ENCODE measurements at regions not wholly inside any gene's neighbourhood (a gene's known extent, or its start where the extent isn't known, plus 50 kb on each side); places are given as distances from the start of the nearest gene placed in this dataset.

- no peaks in the 10 kb centered on the region for H3K9me3 Mint-ChIP-seq (ENCODE audit: unreplicated experiment)
- no peak overlapping the region for H3K4me3 Mint-ChIP-seq (ENCODE audit: unreplicated experiment)
- H3K27me3 Mint-ChIP-seq (ENCODE audit: unreplicated experiment): peaks cover 3% of the 10 kb centered on the region
- H3K4me1 Mint-ChIP-seq (ENCODE audit: unreplicated experiment): no peaks in the 10 kb centered on the region
- TF ChIP-seq CTCF (IDR thresholded peaks at IDR 0.05): no peak
- H3K36me3 Mint-ChIP-seq (ENCODE audit: unreplicated experiment): no peaks in the 10 kb centered on the region
- DNase-seq (ENCODE audit: extremely low spot score, unreplicated experiment): no peak
- no peak overlapping the region for H3K27ac Mint-ChIP-seq (ENCODE audit: unreplicated experiment)
Observed at GRCh38 chr16:62149631-62150030, 113.4 kb upstream of the CDH8 start.

- TF ChIP-seq CTCF (IDR thresholded peaks at IDR 0.05): no peak
- Mint-ChIP-seq H3K27ac (ENCODE audit: unreplicated experiment) (no peak overlapping the region), H3K4me3 (ENCODE audit: unreplicated experiment) (no peak overlapping the region), H3K27me3 (ENCODE audit: unreplicated experiment) (no peaks in the 10 kb centered on the region), H3K9me3 (ENCODE audit: unreplicated experiment) (peaks cover 10% of the 10 kb centered on the region), H3K4me1 (ENCODE audit: unreplicated experiment) (no peaks in the 10 kb centered on the region), H3K36me3 (ENCODE audit: unreplicated experiment) (no peaks in the 10 kb centered on the region)
- no peak for DNase-seq (ENCODE audit: extremely low spot score, unreplicated experiment)
Observed at GRCh38 chr16:62137996-62138395, 101.8 kb upstream of the CDH8 start.

GRCh38 chr16:62135911-62136310 lies 99.7 kb upstream of the CDH8 start:
- peaks cover 14% of the 10 kb centered on the region for H3K9me3 Mint-ChIP-seq (ENCODE audit: unreplicated experiment)
- no peak for DNase-seq (ENCODE audit: extremely low spot score, unreplicated experiment)
- H3K27me3 Mint-ChIP-seq (ENCODE audit: unreplicated experiment): no peaks in the 10 kb centered on the region
- no peaks in the 10 kb centered on the region for H3K4me1 Mint-ChIP-seq (ENCODE audit: unreplicated experiment)
- TF ChIP-seq CTCF (IDR thresholded peaks at IDR 0.05): no peak
- no peak overlapping the region for H3K4me3 Mint-ChIP-seq (ENCODE audit: unreplicated experiment)
- no peaks in the 10 kb centered on the region for H3K36me3 Mint-ChIP-seq (ENCODE audit: unreplicated experiment)
- H3K27ac Mint-ChIP-seq (ENCODE audit: unreplicated experiment): no peak overlapping the region

DNA sequence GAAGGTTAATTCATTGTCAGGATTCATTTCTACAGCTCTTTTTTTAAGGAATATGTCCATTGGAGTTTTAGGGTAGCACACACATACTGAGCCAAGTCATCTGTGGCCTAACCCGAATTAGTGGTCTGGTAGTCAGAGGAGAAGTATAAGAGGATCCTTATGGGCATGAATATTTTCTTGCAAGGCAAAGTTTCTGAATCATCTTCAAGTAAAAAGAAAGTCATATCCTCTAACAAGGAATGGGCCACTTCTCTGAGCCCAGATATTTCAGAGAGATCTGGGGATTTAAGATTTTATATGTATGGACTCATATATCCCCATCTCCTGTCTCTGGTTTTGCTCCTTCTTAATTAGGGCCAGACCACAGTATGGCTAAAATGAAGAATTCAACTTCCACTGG lies 99.2 kb upstream of the CDH8 start:
- Mint-ChIP-seq H3K4me1 (ENCODE audit: unreplicated experiment) (no peaks in the 10 kb centered on the region), H3K27ac (ENCODE audit: unreplicated experiment) (no peak overlapping the region), H3K36me3 (ENCODE audit: unreplicated experiment) (no peaks in the 10 kb centered on the region), H3K9me3 (ENCODE audit: unreplicated experiment) (peaks cover 14% of the 10 kb centered on the region), H3K27me3 (ENCODE audit: unreplicated experiment) (no peaks in the 10 kb centered on the region), H3K4me3 (ENCODE audit: unreplicated experiment) (no peak overlapping the region)
- no peak for TF ChIP-seq CTCF (IDR thresholded peaks at IDR 0.05)
- DNase-seq (ENCODE audit: extremely low spot score, unreplicated experiment): no peak

- Mint-ChIP-seq H3K4me1 (ENCODE audit: unreplicated experiment) (no peaks in the 10 kb centered on the region), H3K36me3 (ENCODE audit: unreplicated experiment) (no peaks in the 10 kb centered on the region), H3K4me3 (ENCODE audit: unreplicated experiment) (no peak overlapping the region), H3K27ac (ENCODE audit: unreplicated experiment) (no peak overlapping the region), H3K9me3 (ENCODE audit: unreplicated experiment) (peaks cover 14% of the 10 kb centered on the region), H3K27me3 (ENCODE audit: unreplicated experiment) (no peaks in the 10 kb centered on the region)
- DNase-seq (ENCODE audit: extremely low spot score, unreplicated experiment): no peak
- no peak for TF ChIP-seq CTCF (IDR thresholded peaks at IDR 0.05)
Observed at GRCh38 chr16:62130101-62130500, 93.9 kb upstream of the CDH8 start.
